ENCODE measurements at regions not wholly inside any gene's neighbourhood (a gene's known extent, or its start where the extent isn't known, plus 50 kb on each side); places are given as distances from the start of the nearest gene placed in this dataset.

DNA sequence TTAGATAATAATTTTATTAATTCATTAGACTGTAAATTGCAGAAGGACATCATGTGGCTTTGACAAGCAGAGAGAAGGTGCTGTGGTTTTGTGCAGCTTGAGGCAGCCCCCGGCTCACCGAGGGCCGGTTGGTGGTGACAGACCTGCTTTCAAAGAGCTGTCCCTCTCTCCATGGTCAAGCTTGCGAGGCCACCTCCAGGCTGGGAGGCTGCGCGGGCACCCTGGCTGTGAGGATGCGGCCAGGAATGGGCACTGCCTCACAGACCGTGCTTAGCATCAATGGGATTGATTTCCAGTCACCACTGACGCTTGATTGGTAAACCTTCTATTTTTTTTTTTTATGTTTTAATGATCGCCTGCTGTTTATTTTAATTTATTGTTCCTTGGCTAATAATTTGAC lies 690.9 kb downstream of the GALR1 start:
- no peak for TF ChIP-seq POLR2A (IDR thresholded peaks at IDR 0.05)
- TF ChIP-seq, protein P1, sequence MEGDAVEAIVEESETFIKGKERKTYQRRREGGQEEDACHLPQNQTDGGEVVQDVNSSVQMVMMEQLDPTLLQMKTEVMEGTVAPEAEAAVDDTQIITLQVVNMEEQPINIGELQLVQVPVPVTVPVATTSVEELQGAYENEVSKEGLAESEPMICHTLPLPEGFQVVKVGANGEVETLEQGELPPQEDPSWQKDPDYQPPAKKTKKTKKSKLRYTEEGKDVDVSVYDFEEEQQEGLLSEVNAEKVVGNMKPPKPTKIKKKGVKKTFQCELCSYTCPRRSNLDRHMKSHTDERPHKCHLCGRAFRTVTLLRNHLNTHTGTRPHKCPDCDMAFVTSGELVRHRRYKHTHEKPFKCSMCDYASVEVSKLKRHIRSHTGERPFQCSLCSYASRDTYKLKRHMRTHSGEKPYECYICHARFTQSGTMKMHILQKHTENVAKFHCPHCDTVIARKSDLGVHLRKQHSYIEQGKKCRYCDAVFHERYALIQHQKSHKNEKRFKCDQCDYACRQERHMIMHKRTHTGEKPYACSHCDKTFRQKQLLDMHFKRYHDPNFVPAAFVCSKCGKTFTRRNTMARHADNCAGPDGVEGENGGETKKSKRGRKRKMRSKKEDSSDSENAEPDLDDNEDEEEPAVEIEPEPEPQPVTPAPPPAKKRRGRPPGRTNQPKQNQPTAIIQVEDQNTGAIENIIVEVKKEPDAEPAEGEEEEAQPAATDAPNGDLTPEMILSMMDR (IDR thresholded peaks at IDR 0.05): no peak
